Adipocyte (in vitro differentiated cells): ENCODE measurements at regions not wholly inside any gene's neighbourhood (a gene's known extent, or its start where the extent isn't known, plus 50 kb on each side); places are given as distances from the start of the nearest gene placed in this dataset.
A peak's percentile ranks its signal among the peaks of the same experiment; 100 is the strongest.
"Not testable (repeated sequence)": the region's sequence is repeated elsewhere in the genome, so short reads cannot be mapped to it uniquely, and the experiment has no call there.

Experiments used
- DNase-seq: peaks from one replicate; pipeline ENCODE4 v3.0.0-alpha.2; 2015; ENCODE audit warnings: low read depth
- H3K27me3 ChIP-seq: replicated peaks from 2 replicates; pipeline ENCODE4 v1.7.0; 2013; ENCODE audit warnings: mild to moderate bottlenecking, low read length, moderate library complexity; ENCODE audit not compliant: control insufficient read depth, insufficient read depth
- H3K36me3 ChIP-seq: 2 replicates; pipeline ENCODE4 v1.7.0; 2013; ENCODE audit warnings: low read length, mild to moderate bottlenecking, moderate library complexity; ENCODE audit not compliant: control insufficient read depth, insufficient read depth, severe bottlenecking
- H3K4me1 ChIP-seq: 2 replicates; pipeline ENCODE4 v1.7.0; 2013; ENCODE audit warnings: mild to moderate bottlenecking, low read length, moderate library complexity; ENCODE audit not compliant: control insufficient read depth, insufficient read depth
- H3K4me3 ChIP-seq: 2 replicates; pipeline ENCODE4 v1.7.0; 2013; ENCODE audit warnings: mild to moderate bottlenecking, low read length, moderate library complexity
- H3K9ac ChIP-seq: 2 replicates; pipeline ENCODE4 v1.7.0; 2013; ENCODE audit warnings: mild to moderate bottlenecking, low read length, moderate library complexity
- H3K9me3 ChIP-seq: 2 replicates; pipeline ENCODE4 v1.7.0; 2013; ENCODE audit warnings: mild to moderate bottlenecking, low read length, moderate library complexity; ENCODE audit not compliant: control insufficient read depth

- H3K9me3 ChIP-seq = no peaks in the 10 kb centered on the region
- peaks cover 22% of the 10 kb centered on the region for H3K4me1 ChIP-seq
- H3K9ac ChIP-seq = no peak overlapping the region
- DNase-seq = peak; percentile 9
- H3K4me3 ChIP-seq = peak overlapping the region; percentile 24
- H3K36me3 ChIP-seq = no peaks in the 10 kb centered on the region
- H3K27me3 ChIP-seq = no peaks in the 10 kb centered on the region
Observed at GRCh38 chr11:91086028-91086427, 863.2 kb upstream of the CHORDC1 start.

DNA sequence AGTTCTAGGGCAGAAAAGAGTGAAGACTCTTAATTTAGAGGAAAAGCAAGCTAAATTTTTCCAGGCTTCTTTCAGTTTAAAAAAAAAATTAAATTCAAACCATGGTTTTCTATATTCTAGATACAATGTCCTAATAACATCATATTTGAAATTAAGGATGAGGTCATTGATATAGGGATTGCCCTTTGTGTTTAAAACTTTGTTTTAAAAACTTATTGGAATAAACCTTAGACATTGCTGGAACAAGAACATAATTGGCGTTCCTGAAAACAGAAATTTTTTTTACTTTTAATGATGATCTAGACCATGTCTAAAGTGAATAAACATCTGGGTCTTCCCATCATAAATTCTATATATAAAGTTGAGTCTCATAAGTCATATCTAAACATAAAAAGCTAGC lies 859.4 kb upstream of the CHORDC1 start:
- Histone ChIP-seq H3K36me3 (no peaks in the 10 kb centered on the region), H3K9ac (no peak overlapping the region), H3K4me3 (no peak overlapping the region), H3K27me3 (no peaks in the 10 kb centered on the region), H3K4me1 (peaks cover 22% of the 10 kb centered on the region), H3K9me3 (no peaks in the 10 kb centered on the region)
- no peak for DNase-seq

- H3K4me1 ChIP-seq = peaks cover 22% of the 10 kb centered on the region
- no peak overlapping the region for H3K4me3 ChIP-seq
- no peaks in the 10 kb centered on the region for H3K9me3 ChIP-seq
- H3K36me3 ChIP-seq = no peaks in the 10 kb centered on the region
- H3K9ac ChIP-seq = no peak overlapping the region
- DNase-seq = peak; percentile 78
- H3K27me3 ChIP-seq = no peaks in the 10 kb centered on the region
Observed at GRCh38 chr11:91081440-91082043, 858.7 kb upstream of the CHORDC1 start.

GRCh38 chr11:91078221-91078620 lies 855.4 kb upstream of the CHORDC1 start:
- H3K9ac ChIP-seq = no peak overlapping the region
- peaks cover 3% of the 10 kb centered on the region for H3K9me3 ChIP-seq
- H3K36me3 ChIP-seq = no peaks in the 10 kb centered on the region
- DNase-seq = no peak
- H3K4me3 ChIP-seq = no peak overlapping the region
- peaks cover 11% of the 10 kb centered on the region for H3K4me1 ChIP-seq
- no peaks in the 10 kb centered on the region for H3K27me3 ChIP-seq

DNA sequence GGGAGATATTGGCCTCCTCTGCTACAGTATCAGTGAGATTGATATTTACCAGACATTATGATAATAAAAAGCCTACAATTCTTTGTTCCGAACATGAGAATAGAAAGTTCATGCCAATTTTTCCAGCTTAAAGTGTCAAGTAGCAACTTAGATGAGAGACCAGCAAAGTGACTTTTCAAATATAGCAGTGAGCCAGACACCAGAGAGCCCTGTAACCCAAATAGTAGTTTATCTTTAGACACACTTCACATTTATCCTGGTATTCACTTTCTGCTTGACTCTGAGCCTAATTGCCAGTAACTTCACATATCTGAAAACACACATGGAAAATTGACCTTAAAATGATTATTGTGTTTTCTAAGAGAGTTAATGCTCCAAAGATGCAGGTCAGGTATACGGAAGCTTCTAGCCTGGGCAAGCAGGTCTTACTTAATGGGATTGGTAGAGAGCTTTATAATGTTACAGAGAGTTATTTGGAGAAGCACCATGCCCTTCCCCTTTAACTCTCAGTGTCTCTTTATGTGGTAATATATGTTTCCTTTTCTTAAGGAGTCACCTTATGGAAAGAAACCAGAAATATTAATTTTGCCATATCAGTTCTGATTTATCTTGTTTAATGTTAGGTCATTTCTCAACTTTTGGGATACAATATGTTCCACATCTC lies 852.3 kb upstream of the CHORDC1 start:
- H3K4me1 ChIP-seq = no peaks in the 10 kb centered on the region
- H3K4me3 ChIP-seq = no peak overlapping the region
- no peak overlapping the region for H3K9ac ChIP-seq
- DNase-seq = no peak
- H3K36me3 ChIP-seq = no peaks in the 10 kb centered on the region
- H3K9me3 ChIP-seq = peaks cover 3% of the 10 kb centered on the region
- no peaks in the 10 kb centered on the region for H3K27me3 ChIP-seq

DNA sequence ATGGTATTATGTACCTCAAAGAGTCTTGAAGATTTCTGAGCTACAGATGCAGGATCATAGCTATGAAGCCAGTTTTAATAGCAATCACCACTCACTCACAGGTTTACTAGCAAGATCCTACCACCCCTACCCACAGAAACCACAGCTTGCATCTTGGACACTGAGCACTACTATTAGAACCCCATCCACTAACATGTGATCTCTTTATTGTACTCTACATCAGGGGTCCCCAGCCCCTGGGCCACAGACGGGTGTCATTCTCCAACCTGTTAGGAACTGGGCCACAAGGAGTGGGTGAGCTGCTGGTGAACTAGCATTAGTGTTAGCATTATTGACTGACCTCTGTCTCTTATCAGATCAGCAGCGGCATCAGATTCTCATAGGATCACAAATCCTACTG lies 844.8 kb upstream of the CHORDC1 start:
- Histone ChIP-seq H3K4me1 (no peaks in the 10 kb centered on the region), H3K27me3 (no peaks in the 10 kb centered on the region), H3K9ac (no peak overlapping the region), H3K4me3 (no peak overlapping the region), H3K36me3 (no peaks in the 10 kb centered on the region), H3K9me3 (no peaks in the 10 kb centered on the region)
- DNase-seq = no peak

DNA sequence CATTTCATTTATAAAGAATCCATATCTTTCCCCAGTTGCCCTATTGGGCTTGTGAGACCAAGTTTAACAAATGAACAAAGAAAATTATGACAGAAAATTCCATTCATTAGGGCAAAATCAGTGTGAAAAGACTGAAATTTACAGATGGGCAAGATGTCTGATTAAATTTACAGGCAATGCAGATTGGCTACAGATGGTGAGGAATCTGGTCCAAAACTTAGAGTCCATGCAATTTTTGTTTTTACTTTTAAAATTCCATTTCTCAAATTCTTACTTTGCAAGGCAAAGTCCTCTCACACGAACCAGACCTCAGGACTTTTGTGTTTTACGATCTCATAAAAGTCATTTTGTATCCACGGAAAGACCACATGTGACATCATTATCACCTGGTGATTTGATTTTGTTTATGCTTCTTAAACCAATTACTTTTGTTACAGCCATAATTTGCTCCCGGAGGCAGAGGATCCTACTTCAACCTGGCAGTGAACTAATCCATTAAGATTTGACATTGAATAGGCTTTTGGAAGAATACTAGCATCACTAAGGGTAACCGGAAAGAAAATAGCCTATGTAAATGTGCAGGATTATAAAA lies 843.7 kb upstream of the CHORDC1 start:
- Histone ChIP-seq H3K4me1 (no peaks in the 10 kb centered on the region), H3K9ac (no peak overlapping the region), H3K27me3 (no peaks in the 10 kb centered on the region), H3K4me3 (no peak overlapping the region), H3K36me3 (no peaks in the 10 kb centered on the region), H3K9me3 (no peaks in the 10 kb centered on the region)
- no peak for DNase-seq

DNA sequence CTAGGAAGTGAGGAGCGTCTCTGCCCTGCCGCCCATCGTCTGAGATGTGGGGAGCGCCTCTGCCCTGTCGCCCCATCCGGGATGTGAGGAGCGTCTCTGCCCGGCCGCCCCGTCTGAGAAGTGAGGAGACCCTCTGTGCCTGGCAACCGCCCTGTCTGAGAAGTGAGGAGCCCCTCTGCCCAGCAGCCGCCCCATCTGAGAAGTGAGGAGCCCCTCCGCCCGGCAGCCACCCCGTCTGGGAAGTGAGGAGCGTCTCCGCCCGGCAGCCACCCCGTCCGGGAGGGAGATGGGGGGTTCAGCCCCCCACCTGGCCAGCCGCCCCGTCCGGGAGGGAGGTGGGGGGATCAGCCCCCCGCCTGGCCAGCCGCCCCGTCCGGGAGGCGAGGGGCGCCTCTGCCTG lies 840.5 kb upstream of the CHORDC1 start:
- not testable (repeated sequence) for H3K36me3 ChIP-seq, DNase-seq, H3K9ac ChIP-seq, H3K27me3 ChIP-seq, H3K9me3 ChIP-seq, H3K4me1 ChIP-seq, H3K4me3 ChIP-seq

DNA sequence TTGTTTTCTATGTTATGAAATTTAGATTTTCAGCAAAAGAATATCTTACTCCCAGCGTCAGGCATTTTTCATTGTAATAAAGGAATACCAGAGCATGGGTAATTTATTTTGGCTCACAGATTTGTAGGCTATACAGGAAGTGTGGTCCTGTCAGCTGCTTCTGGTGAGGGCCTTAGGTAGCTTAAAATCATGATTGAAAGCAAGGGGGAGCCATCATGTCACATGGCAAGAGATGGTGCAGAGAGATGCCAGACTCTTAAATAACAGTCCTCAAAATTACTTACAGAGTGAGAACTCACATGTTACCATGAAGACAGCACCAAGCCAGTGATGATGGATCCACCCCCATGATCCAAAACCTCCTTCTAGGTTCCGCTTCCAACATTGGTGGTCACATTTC lies 825.0 kb upstream of the CHORDC1 start:
- Histone ChIP-seq H3K9me3 (peaks cover 4% of the 10 kb centered on the region), H3K4me3 (no peak overlapping the region), H3K4me1 (peaks cover 3% of the 10 kb centered on the region), H3K27me3 (no peaks in the 10 kb centered on the region), H3K9ac (no peak overlapping the region), H3K36me3 (no peaks in the 10 kb centered on the region)
- DNase-seq = no peak

GRCh38 chr11:91046261-91046660 lies 823.4 kb upstream of the CHORDC1 start:
- DNase-seq = no peak
- H3K27me3 ChIP-seq = no peaks in the 10 kb centered on the region
- no peak overlapping the region for H3K9ac ChIP-seq
- H3K36me3 ChIP-seq = no peaks in the 10 kb centered on the region
- peaks cover 3% of the 10 kb centered on the region for H3K4me1 ChIP-seq
- peaks cover 4% of the 10 kb centered on the region for H3K9me3 ChIP-seq
- H3K4me3 ChIP-seq = peak overlapping the region; percentile 59

- H3K9me3 ChIP-seq = no peaks in the 10 kb centered on the region
- no peaks in the 10 kb centered on the region for H3K36me3 ChIP-seq
- H3K4me1 ChIP-seq = peaks cover 3% of the 10 kb centered on the region
- H3K27me3 ChIP-seq = no peaks in the 10 kb centered on the region
- no peak overlapping the region for H3K4me3 ChIP-seq
- peak; percentile 38 for DNase-seq
- no peak overlapping the region for H3K9ac ChIP-seq
Observed at GRCh38 chr11:91041626-91042025, 818.8 kb upstream of the CHORDC1 start.
